Smooth muscle cell (in vitro differentiated cells): ENCODE measurements at regions not wholly inside any gene's neighbourhood (a gene's known extent, or its start where the extent isn't known, plus 50 kb on each side); places are given as distances from the start of the nearest gene placed in this dataset.

Experiments
- DNase-seq: peaks from one replicate; lab custom pipeline; 2025; ENCODE audit not compliant: unreplicated experiment; lab: John Stamatoyannopoulos, UW
- H2AFZ ChIP-seq: fragments of 200-600 bp; sonication (generic); 2 replicates; pipeline ENCODE4 v1.6.0; 2016; ENCODE audit warnings: antibody characterized with exemption, low read depth, mild to moderate bottlenecking
- H3F3A ChIP-seq: fragments of 200-600 bp; sonication (generic); 2 replicates; pipeline ENCODE4 v1.6.0; 2017; ENCODE audit warnings: antibody characterized with exemption, low read depth
- H3K27ac ChIP-seq: fragments of 200-600 bp; sonication (generic); 2 replicates; pipeline ENCODE4 v1.5.1; 2016; ENCODE audit warnings: low read depth, mild to moderate bottlenecking
- H3K27me3 ChIP-seq: fragments of 200-600 bp; sonication (generic); 2 replicates; pipeline ENCODE4 v1.6.1; 2016; ENCODE audit warnings: low read depth, mild to moderate bottlenecking
- H3K36me3 ChIP-seq: fragments of 200-600 bp; sonication (generic); 2 replicates; pipeline ENCODE4 v1.5.1; 2016; ENCODE audit warnings: low read depth
- H3K4me1 ChIP-seq: fragments of 200-600 bp; sonication (generic); 2 replicates; pipeline ENCODE4 v1.5.1; 2016; ENCODE audit warnings: low read depth
- H3K4me2 ChIP-seq: fragments of 200-600 bp; sonication (generic); 2 replicates; pipeline ENCODE4 v1.6.0; 2016; ENCODE audit warnings: mild to moderate bottlenecking
- H3K4me3 ChIP-seq: fragments of 200-600 bp; sonication (generic); 2 replicates; pipeline ENCODE4 v1.5.1; 2016; ENCODE audit warnings: mild to moderate bottlenecking
- H3K79me2 ChIP-seq: fragments of 200-600 bp; sonication (generic); 2 replicates; pipeline ENCODE4 v1.6.0; 2016; ENCODE audit warnings: low read depth, mild to moderate bottlenecking
- H3K9ac ChIP-seq: fragments of 200-600 bp; sonication (generic); 2 replicates; pipeline ENCODE4 v1.6.0; 2016; ENCODE audit warnings: low read depth
- H3K9me3 ChIP-seq: fragments of 200-600 bp; sonication (generic); replicated peaks from 2 replicates; pipeline ENCODE4 v1.5.1; 2016; ENCODE audit warnings: low read depth
- H4K20me1 ChIP-seq: fragments of 200-600 bp; sonication (generic); 2 replicates; pipeline ENCODE4 v1.6.0; 2016; ENCODE audit warnings: low read depth
- CTCF ChIP-seq: fragments of 200-600 bp; sonication (generic); IDR thresholded peaks from 2 replicates; pipeline ENCODE4 v1.5.1; 2017; ENCODE audit warnings: borderline replicate concordance, mild to moderate bottlenecking, antibody characterized with exemption; ENCODE audit not compliant: insufficient read depth, poor library complexity, severe bottlenecking
- WGBS: methylation state at CpG from one replicate; pipeline ENCODE4 v1.1.7; 2016; ENCODE audit warnings: low lambda C conversion rate; 5-methylcytosine and 5-hydroxymethylcytosine counted together

GRCh38 chr15:77541421-77542181 is 91.1 kb downstream of the LINGO1 start:
- 43% methylated on average over 11 of the region's 13 CpGs for WGBS

GRCh38 chr15:77540312-77541060 is 92.2 kb downstream of the LINGO1 start:
- Histone ChIP-seq H3K27ac (no peak overlapping the region), H3K27me3 (no peaks in the 10 kb centered on the region), H4K20me1 (no peaks in the 10 kb centered on the region), H3K79me2 (no peaks in the 10 kb centered on the region), H3K36me3 (no peaks in the 10 kb centered on the region), H3K4me3 (no peak overlapping the region), H3F3A (no peaks in the 10 kb centered on the region), H3K4me2 (no peak overlapping the region), H3K9ac (no peak overlapping the region), H2AFZ (no peak overlapping the region), H3K9me3 (no peaks in the 10 kb centered on the region), H3K4me1 (peaks cover 15% of the 10 kb centered on the region)
- no peak for DNase-seq
- TF ChIP-seq CTCF, result no peak
- 85% methylated on average over 13 of the region's 13 CpGs for WGBS

More at GRCh38 chr15:77541421-77542181, 91.1 kb downstream of the LINGO1 start:
- TF ChIP-seq CTCF, result no peak
- peaks cover 5% of the 10 kb centered on the region for H3F3A ChIP-seq
- no peaks in the 10 kb centered on the region for H3K36me3 ChIP-seq
- H3K79me2 ChIP-seq, result no peaks in the 10 kb centered on the region
- H3K9ac ChIP-seq, result no peak overlapping the region
- H3K9me3 ChIP-seq, result no peaks in the 10 kb centered on the region
- peak overlapping the region; percentile 21 for H3K27ac ChIP-seq
- DNase-seq, result no peak
- no peaks in the 10 kb centered on the region for H4K20me1 ChIP-seq
- H2AFZ ChIP-seq, result peak overlapping the region; percentile 42
- no peak overlapping the region for H3K4me3 ChIP-seq
- H3K27me3 ChIP-seq, result no peaks in the 10 kb centered on the region
- peaks cover 15% of the 10 kb centered on the region for H3K4me1 ChIP-seq
- peak overlapping the region; percentile 48 for H3K4me2 ChIP-seq

- no peak overlapping the region for H3K27ac ChIP-seq
- H3K9ac ChIP-seq, result no peak overlapping the region
- H2AFZ ChIP-seq, result no peak overlapping the region
- no peaks in the 10 kb centered on the region for H4K20me1 ChIP-seq
- H3K36me3 ChIP-seq, result no peaks in the 10 kb centered on the region
- no peaks in the 10 kb centered on the region for H3K9me3 ChIP-seq
- H3K79me2 ChIP-seq, result no peaks in the 10 kb centered on the region
- H3K4me3 ChIP-seq, result no peak overlapping the region
- no peak for TF ChIP-seq CTCF
- H3K4me1 ChIP-seq, result peaks cover 15% of the 10 kb centered on the region
- DNase-seq, result no peak
- no peak overlapping the region for H3K4me2 ChIP-seq
- no peaks in the 10 kb centered on the region for H3K27me3 ChIP-seq
- 83% methylated on average over 5 of the region's 5 CpGs for WGBS
- H3F3A ChIP-seq, result no peaks in the 10 kb centered on the region
Observed at GRCh38 chr15:77538793-77539497, 93.8 kb downstream of the LINGO1 start.
